Calu3 (cell line): ENCODE measurements at regions not wholly inside any gene's neighbourhood (a gene's known extent, or its start where the extent isn't known, plus 50 kb on each side); places are given as distances from the start of the nearest gene placed in this dataset.

Experiments
- BruUV-seq: library from RNA; stranded (reverse); fragments of 400-500 nt; replicated peaks from 2 replicates; lab custom pipeline; 2021; lab: Mats Ljungman, UMichigan
- CTCF ChIA-PET: fragments of 300-600 bp; sonication (Branson Sonifier 250); formaldehyde crosslinking; loops from one replicate; lab custom pipeline; 2022; ENCODE audit warnings: antibody characterized with exemption; lab: Charles Lee
- DNase-seq: peaks from one replicate; pipeline ENCODE4 v3.0.0; 2022
- H3K27ac Mint-ChIP-seq: one replicate; pipeline ENCODE4 v1.8.0; 2022; ENCODE audit warnings: mixed read lengths; ENCODE audit not compliant: unreplicated experiment
- H3K27me3 Mint-ChIP-seq: one replicate; pipeline ENCODE4 v1.8.0; 2022; ENCODE audit warnings: mixed read lengths; ENCODE audit not compliant: unreplicated experiment
- H3K36me3 Mint-ChIP-seq: one replicate; pipeline ENCODE4 v1.8.0; 2022; ENCODE audit warnings: mild to moderate bottlenecking, moderate library complexity, mixed read lengths; ENCODE audit not compliant: insufficient read depth, unreplicated experiment
- H3K4me1 Mint-ChIP-seq: one replicate; pipeline ENCODE4 v1.8.0; 2022; ENCODE audit warnings: mild to moderate bottlenecking, low read depth, mixed read lengths; ENCODE audit not compliant: unreplicated experiment
- H3K4me3 Mint-ChIP-seq: one replicate; pipeline ENCODE4 v1.8.0; 2022; ENCODE audit warnings: mild to moderate bottlenecking, low read depth, moderate library complexity, mixed read lengths; ENCODE audit not compliant: unreplicated experiment
- H3K9me3 Mint-ChIP-seq: one replicate; pipeline ENCODE4 v1.8.0; 2022; ENCODE audit warnings: low read depth, mixed read lengths; ENCODE audit not compliant: unreplicated experiment
- intact Hi-C: fragments of 100-400 bp; cut with micrococcal nuclease; formaldehyde crosslinking; loops from one replicate; pipeline ENCODE4 v1.10.0; 2022; ENCODE audit not compliant: unreplicated experiment
- TF ChIP-seq, protein P1 (sequence below): fragments of 200-600 bp; IDR thresholded peaks from one replicate; pipeline ENCODE4 v1.8.0; 2022; ENCODE audit warnings: antibody characterized with exemption; ENCODE audit not compliant: unreplicated experiment

DNA sequence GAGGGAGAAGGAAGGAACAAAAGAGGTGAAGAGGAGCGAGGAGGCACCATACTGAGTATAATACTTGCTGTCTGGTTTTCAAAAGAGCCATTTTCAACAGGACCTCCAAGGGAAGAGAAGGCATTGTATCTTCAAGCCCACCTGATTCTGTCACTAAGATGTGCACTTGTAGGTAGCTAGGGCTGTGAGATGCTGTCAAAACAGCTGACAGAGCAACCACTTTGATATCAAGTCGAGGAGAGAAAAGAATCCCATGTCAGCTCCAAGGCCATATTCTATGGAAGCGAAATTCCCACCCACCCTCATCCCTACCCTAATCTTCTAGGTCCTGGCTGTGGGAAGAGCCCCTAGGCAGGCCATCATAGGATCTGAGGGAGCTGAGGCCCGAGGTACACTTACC lies 70.9 kb upstream of the PRDM11 start:
- DNase-seq: no peak
- H3K4me3 Mint-ChIP-seq: no peak overlapping the region
- TF ChIP-seq, protein P1, sequence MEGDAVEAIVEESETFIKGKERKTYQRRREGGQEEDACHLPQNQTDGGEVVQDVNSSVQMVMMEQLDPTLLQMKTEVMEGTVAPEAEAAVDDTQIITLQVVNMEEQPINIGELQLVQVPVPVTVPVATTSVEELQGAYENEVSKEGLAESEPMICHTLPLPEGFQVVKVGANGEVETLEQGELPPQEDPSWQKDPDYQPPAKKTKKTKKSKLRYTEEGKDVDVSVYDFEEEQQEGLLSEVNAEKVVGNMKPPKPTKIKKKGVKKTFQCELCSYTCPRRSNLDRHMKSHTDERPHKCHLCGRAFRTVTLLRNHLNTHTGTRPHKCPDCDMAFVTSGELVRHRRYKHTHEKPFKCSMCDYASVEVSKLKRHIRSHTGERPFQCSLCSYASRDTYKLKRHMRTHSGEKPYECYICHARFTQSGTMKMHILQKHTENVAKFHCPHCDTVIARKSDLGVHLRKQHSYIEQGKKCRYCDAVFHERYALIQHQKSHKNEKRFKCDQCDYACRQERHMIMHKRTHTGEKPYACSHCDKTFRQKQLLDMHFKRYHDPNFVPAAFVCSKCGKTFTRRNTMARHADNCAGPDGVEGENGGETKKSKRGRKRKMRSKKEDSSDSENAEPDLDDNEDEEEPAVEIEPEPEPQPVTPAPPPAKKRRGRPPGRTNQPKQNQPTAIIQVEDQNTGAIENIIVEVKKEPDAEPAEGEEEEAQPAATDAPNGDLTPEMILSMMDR: no peak
- no peaks in the 10 kb centered on the region for H3K4me1 Mint-ChIP-seq
- intact Hi-C loops: no loop called here
- no TSS peak for BruUV-seq
- H3K27ac Mint-ChIP-seq: no peak overlapping the region
- CTCF ChIA-PET: no interaction called here
- peaks cover 80% of the 10 kb centered on the region for H3K27me3 Mint-ChIP-seq
- H3K36me3 Mint-ChIP-seq: no peaks in the 10 kb centered on the region
- no peaks in the 10 kb centered on the region for H3K9me3 Mint-ChIP-seq

DNA sequence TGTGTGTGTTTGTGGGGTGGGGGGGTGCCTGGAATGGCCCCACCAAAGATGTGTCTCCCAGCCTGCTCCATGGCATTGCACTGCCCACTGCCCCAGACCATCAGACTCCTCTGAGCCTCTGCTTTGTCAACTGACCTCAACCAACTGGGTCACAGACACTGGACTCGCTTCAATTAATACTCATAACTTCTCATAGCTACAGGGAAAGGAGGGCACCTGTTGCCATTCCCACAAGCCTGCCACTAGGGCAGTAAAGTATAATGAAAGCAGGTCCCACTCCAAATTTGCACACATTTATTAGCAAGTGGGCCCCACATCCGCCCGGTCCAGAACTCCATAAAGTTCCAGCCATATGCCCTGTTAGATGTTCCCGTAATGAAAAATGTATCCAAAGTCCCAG lies 70.5 kb upstream of the PRDM11 start:
- BruUV-seq: no TSS peak
- Mint-ChIP-seq H3K4me3 (no peak overlapping the region), H3K27me3 (peaks cover 80% of the 10 kb centered on the region), H3K4me1 (no peaks in the 10 kb centered on the region), H3K9me3 (no peaks in the 10 kb centered on the region), H3K36me3 (no peaks in the 10 kb centered on the region), H3K27ac (no peak overlapping the region)
- DNase-seq: no peak
- CTCF ChIA-PET: no interaction called here
- TF ChIP-seq, protein P1: no peak
- intact Hi-C loops: no loop called here

DNA sequence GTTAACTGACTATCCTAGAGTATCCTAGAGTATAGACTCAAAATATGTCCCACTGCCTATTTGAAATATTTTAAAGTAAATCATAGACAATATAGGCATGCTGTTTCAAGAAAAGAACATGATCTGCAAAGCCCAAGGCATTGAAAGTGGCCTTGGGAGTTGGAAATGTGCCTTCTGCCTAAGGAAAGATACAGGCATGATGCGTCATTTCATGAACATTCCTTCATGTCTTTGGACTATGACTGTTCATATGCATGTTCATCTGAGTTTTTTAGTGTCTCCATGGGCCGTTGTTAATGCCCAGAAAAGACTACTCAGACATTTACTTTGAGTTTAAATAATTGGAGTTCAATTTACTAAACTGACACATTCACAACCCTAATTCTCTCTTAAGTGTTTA lies 69.7 kb upstream of the PRDM11 start:
- no TSS peak for BruUV-seq
- no peaks in the 10 kb centered on the region for H3K9me3 Mint-ChIP-seq
- TF ChIP-seq, protein P1: no peak
- DNase-seq: no peak
- peaks cover 80% of the 10 kb centered on the region for H3K27me3 Mint-ChIP-seq
- CTCF ChIA-PET: no interaction called here
- no peak overlapping the region for H3K27ac Mint-ChIP-seq
- intact Hi-C loops: no loop called here
- no peaks in the 10 kb centered on the region for H3K36me3 Mint-ChIP-seq
- H3K4me1 Mint-ChIP-seq: no peaks in the 10 kb centered on the region
- H3K4me3 Mint-ChIP-seq: no peak overlapping the region

DNA sequence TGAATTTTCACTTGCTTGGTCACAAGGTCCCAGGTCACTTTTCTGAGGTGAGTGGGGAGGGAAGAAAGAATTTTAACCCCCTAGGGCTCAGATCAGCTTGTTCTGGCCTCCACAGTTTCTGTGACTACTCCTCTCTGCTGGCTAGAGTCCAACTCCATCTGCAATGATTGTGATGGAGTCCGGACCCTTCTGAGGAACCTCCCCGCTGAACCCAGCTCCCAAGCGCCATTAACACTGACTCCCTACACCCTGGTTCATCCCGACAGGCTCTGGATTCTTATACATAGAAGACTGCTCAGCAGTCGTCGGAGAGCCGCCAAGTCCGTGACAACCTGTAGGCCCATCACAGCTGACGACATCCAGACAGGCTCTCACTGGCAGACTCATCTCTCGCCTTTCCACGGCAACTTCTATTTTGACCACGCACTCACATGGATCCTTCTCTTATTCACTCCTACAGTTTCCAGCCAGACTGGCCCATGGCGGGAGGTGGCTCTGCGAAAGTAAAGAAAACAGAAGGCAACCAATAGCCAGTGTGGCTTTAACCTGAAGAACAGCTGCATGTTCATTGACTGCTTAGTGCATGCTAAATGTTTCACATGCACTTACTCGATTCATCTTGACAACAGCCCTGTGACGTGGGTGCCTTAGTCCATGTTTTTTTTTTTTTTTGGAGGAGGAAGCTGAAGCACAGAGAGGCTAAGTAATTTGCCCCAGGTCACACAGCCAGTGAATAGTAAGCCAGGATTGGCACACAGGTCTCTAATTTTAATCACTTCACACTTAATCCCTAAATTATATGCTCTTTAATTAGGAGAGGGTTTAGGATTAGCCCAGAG lies 68.0 kb upstream of the PRDM11 start:
- no peaks in the 10 kb centered on the region for H3K9me3 Mint-ChIP-seq
- no peak overlapping the region for H3K4me3 Mint-ChIP-seq
- no peaks in the 10 kb centered on the region for H3K36me3 Mint-ChIP-seq
- DNase-seq: no peak
- no peak overlapping the region for H3K27ac Mint-ChIP-seq
- peaks cover 80% of the 10 kb centered on the region for H3K27me3 Mint-ChIP-seq
- TF ChIP-seq, protein P1: no peak
- intact Hi-C loops: no loop called here
- CTCF ChIA-PET: interaction anchor here (0.7 kb wide), 1 partner anchor 221 kb away, joined by 3 read pairs; no protein-coding TSS in a partner anchor
- no TSS peak for BruUV-seq
- H3K4me1 Mint-ChIP-seq: no peaks in the 10 kb centered on the region
